ENCODE measurements at regions not wholly inside any gene's neighbourhood (a gene's known extent, or its start where the extent isn't known, plus 50 kb on each side); places are given as distances from the start of the nearest gene placed in this dataset.

- H3K4me3 ChIP-seq (ENCODE audit: low read length): no peak overlapping the region
- no peak for DNase-seq (ENCODE audit: low read depth, low spot score)
Observed at GRCh38 chr2:88303865-88304264, 133.7 kb downstream of the THNSL2 start.

GRCh38 chr2:88296247-88296646 lies 126.1 kb downstream of the THNSL2 start:
- H3K4me3 ChIP-seq (ENCODE audit: low read length): no peak overlapping the region
- no peak for DNase-seq (ENCODE audit: low read depth, low spot score)

- no peak for DNase-seq (ENCODE audit: low read depth, low spot score)
Observed at GRCh38 chr2:88283886-88284592, 113.9 kb downstream of the THNSL2 start.

GRCh38 chr2:88281302-88282217 lies 111.4 kb downstream of the THNSL2 start:
- no peak for DNase-seq (ENCODE audit: low read depth, low spot score)
- H3K4me3 ChIP-seq (ENCODE audit: low read length): no peak overlapping the region

More at GRCh38 chr2:88283886-88284592, 113.9 kb downstream of the THNSL2 start:
- no peak overlapping the region for H3K4me3 ChIP-seq (ENCODE audit: low read length)

- DNase-seq (ENCODE audit: low read depth, low spot score): no peak
- H3K4me3 ChIP-seq (ENCODE audit: low read length): no peak overlapping the region
Observed at GRCh38 chr2:88269836-88270235, 99.7 kb downstream of the THNSL2 start.

- DNase-seq (ENCODE audit: low read depth, low spot score): no peak
- H3K4me3 ChIP-seq (ENCODE audit: low read length): no peak overlapping the region
Observed at GRCh38 chr2:88265352-88266303, 95.5 kb downstream of the THNSL2 start.

- H3K4me3 ChIP-seq (ENCODE audit: low read length): no peak overlapping the region
- DNase-seq (ENCODE audit: low read depth, low spot score): no peak
Observed at GRCh38 chr2:88263861-88264260, 93.7 kb downstream of the THNSL2 start.

- H3K4me3 ChIP-seq (ENCODE audit: low read length): no peak overlapping the region
- DNase-seq (ENCODE audit: low read depth, low spot score): no peak
Observed at GRCh38 chr2:88261725-88262124, 91.6 kb downstream of the THNSL2 start.

- no peak overlapping the region for H3K4me3 ChIP-seq (ENCODE audit: low read length)
- DNase-seq (ENCODE audit: low read depth, low spot score): no peak
Observed at GRCh38 chr2:88258208-88258607, 88.1 kb downstream of the THNSL2 start.

- no peak for DNase-seq (ENCODE audit: low read depth, low spot score)
- no peak overlapping the region for H3K4me3 ChIP-seq (ENCODE audit: low read length)
Observed at GRCh38 chr2:88254437-88255091, 84.4 kb downstream of the THNSL2 start.

GRCh38 chr2:88253997-88254396 lies 83.9 kb downstream of the THNSL2 start:
- no peak overlapping the region for H3K4me3 ChIP-seq (ENCODE audit: low read length)
- no peak for DNase-seq (ENCODE audit: low read depth, low spot score)

GRCh38 chr2:88253375-88253774 lies 83.2 kb downstream of the THNSL2 start:
- no peak for DNase-seq (ENCODE audit: low read depth, low spot score)
- H3K4me3 ChIP-seq (ENCODE audit: low read length): no peak overlapping the region

- H3K4me3 ChIP-seq (ENCODE audit: low read length): no peak overlapping the region
- no peak for DNase-seq (ENCODE audit: low read depth, low spot score)
Observed at GRCh38 chr2:88252646-88253045, 82.5 kb downstream of the THNSL2 start.

- no peak overlapping the region for H3K4me3 ChIP-seq (ENCODE audit: low read length)
- no peak for DNase-seq (ENCODE audit: low read depth, low spot score)
Observed at GRCh38 chr2:88252111-88252510, 82.0 kb downstream of the THNSL2 start.

GRCh38 chr2:88250404-88250803 lies 80.3 kb downstream of the THNSL2 start:
- no peak for DNase-seq (ENCODE audit: low read depth, low spot score)

GRCh38 chr2:88248280-88248828 lies 78.2 kb downstream of the THNSL2 start:
- H3K4me3 ChIP-seq (ENCODE audit: low read length): no peak overlapping the region
- no peak for DNase-seq (ENCODE audit: low read depth, low spot score)

More at GRCh38 chr2:88250404-88250803, 80.3 kb downstream of the THNSL2 start:
- no peak overlapping the region for H3K4me3 ChIP-seq (ENCODE audit: low read length)

- H3K4me3 ChIP-seq (ENCODE audit: low read length): no peak overlapping the region
- peak; percentile 7 for DNase-seq (ENCODE audit: low read depth, low spot score)
Observed at GRCh38 chr2:88247531-88247930, 77.4 kb downstream of the THNSL2 start.

- no peak overlapping the region for H3K4me3 ChIP-seq (ENCODE audit: low read length)
- DNase-seq (ENCODE audit: low read depth, low spot score): no peak
Observed at GRCh38 chr2:88245109-88245508, 75.0 kb downstream of the THNSL2 start.

Measured in Jurkat, Clone E6-1 (cell line).